GM21526 (cell line): ENCODE measurements at regions not wholly inside any gene's neighbourhood (a gene's known extent, or its start where the extent isn't known, plus 50 kb on each side); places are given as distances from the start of the nearest gene placed in this dataset.

Experiments used
- ATAC-seq: cut with Tn5 transposase; IDR thresholded peaks from one replicate; pipeline ENCODE4 v1.9.1; 2021; ENCODE audit warnings: moderate library complexity; ENCODE audit not compliant: unreplicated experiment, low FRiP score

DNA sequence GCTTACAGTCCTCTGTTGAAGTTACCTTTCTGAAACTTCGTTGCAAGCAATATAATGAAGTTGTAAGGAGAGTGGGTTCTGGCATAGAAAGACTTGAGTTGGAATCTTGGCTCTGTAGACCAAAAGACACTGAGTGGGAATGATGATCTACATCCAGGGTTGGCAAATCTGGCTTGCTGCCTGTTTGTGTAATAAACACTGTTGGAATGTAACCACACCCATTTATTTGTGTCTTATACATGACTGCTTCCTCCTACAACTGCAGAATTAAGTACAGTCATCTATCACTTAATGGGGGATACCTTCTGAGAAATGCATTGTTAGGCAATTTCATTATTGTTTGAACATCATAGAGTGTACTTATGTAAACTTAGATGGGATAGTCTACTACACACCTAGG, 178.4 kb upstream of the SUCLG2 start:
- no peak for ATAC-seq

DNA sequence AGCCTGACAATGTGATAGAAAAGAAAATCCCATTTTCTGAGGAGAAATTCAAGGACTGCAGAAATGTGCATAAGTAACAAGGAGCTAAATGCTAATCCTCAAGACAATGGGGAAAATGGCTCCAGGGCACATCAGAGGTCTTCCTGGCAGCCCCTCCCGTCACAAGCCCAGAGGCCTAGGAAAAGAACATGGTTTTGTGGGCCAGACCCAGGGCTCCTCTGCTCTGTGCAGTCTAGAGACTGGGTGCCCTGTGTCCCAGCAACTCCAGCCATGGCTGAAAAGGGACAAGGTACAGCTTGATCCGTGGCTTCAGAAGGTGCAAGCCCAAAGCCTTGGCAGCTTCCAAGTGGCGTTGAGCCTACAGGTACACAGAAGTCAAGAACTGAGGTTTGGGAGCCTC, 176.8 kb upstream of the SUCLG2 start:
- no peak for ATAC-seq

DNA sequence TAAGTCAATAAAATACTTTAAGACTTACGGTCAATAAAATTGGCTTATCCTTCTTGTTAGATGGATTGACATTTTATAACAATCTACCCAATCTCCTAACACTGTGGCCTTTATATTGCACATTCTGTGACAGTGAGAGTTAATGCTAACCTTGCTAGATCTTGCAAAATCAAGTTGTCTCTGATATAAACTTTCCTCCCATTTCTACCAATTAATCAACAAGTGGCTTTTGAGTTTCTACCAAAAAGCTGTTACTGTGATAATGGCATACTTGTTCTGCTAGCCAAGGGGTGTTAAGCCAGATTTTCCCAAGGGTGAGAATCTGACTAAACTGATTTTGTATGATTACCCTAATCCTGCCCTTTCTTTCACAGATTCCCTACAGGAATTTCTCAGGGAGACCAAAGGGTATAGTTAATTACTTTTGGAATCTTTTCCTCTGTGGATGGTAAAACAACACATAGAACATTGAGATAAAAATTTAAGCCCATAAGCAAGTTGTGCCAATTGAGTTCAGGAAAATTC, 174.1 kb upstream of the SUCLG2 start:
- no peak for ATAC-seq

DNA sequence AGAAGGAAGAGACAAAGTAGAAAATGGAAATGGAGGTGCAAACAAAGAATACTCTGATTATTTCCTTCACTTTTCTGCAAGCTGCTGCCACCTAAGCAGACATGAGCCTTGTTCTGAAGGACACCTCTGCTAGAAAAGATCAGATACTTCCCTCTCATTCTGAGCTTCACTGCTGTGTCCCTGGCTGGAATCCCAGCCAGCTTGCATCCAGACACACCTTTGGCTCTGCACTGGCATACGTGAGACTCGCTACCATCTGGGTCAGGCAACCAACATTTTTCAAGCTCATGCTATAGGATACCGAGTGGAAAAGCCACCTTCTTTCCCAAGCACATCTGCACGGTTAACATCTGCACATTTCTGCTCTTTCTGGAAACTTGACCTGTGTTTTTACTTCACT, 166.7 kb upstream of the SUCLG2 start:
- no peak for ATAC-seq

DNA sequence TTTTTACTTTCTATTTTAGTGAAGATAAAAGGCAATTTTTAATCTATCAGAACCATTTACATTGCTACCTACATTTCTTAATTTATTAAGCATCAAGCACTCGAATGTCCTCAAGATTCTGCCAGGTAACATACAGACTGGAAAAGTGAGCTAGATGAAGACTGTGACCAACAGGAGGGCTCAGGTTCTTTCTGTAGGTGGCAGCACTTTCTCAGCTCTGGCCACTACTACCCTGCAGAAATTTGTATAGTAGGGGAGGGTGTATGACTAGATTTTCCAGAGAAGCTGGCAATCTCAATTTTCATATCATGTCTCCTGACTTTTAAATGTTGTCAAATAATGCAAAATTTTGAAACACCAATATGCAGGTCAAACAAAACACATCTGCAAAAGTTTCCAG, 165.0 kb upstream of the SUCLG2 start:
- ATAC-seq, result no peak

DNA sequence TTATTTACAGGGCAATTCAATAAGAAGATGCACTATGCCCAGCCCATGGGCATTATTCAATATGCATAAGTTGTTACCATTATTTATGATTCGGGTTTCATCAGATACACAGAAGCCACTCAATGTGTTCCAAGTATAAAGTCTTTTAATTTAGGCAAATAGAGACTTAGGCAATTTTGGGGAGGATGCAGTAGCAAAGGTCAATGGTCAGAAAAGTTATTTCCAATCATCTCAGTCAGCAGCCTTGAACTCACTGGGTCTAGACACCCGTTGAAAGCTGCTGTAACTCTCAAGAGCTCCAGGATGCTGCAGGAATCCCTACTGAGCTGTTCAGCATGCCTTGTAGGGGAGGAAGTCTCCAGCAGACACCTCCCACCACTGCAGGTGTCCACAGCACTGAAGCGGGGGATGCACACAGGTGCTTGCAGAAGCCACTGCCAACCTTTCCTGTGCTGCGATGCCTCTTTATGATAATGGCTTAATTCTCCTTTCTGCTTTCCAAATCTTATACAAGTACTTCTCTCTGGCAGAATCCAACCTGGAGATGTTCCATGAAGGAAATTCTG, 155.0 kb upstream of the SUCLG2 start:
- ATAC-seq, result no peak

DNA sequence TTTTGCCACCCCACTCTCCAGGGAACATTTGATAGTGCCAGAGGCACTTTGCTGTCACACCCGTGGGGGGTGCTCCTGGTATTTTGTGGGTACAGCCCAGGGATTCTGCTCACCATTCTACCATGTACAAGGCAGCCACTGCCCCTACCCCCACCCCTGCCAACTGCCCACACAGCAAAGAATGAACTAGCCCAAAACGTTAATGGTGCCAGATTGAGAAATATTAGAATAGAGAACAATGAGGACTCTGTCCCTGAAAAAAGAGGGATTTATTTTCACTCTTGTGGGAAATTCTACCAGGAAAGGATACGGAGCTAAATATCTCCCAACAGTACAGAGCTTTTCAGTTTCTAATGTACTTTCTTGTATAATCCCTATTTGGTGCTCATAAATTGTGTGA, 154.5 kb upstream of the SUCLG2 start:
- ATAC-seq, result no peak

DNA sequence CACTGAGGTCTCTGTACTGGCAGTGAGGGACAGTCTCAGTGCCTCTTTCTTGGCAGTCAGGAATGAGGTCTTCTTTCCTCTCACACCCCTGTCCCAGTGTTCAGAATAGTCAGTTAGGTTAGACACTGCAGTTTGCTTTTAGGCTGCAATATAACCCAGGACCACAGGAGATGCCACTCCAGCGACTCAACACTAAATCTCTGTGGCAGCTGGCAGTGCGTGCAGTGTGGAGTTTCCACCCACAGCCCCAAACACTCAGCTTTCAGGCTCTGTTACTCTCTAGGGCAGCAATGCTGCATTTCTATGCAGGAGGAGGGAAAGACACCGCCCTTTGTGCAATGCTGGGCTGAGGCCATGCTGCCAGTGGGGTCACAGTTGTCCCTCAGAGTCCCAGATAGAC, 150.2 kb upstream of the SUCLG2 start:
- no peak for ATAC-seq

DNA sequence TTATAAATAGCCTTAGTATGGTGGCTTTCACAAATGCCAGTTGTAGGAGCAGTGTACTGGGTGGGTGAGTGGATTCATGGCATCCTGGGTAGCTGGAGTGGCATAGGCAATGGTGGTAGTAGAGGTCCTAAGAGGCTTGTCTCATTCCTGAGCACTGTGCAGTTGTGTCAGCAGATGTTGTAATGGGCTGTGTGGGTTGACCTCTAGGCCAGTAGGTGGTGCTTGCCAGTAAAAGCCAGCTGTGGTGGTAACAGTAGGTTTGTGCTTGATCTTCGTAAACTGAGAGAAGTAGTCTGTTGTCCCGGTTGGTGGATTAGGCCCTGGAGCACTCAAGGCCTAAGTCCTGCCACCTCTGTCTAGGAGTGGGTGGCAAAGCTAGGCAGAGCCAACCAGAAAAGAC, 149.7 kb upstream of the SUCLG2 start:
- no peak for ATAC-seq

DNA sequence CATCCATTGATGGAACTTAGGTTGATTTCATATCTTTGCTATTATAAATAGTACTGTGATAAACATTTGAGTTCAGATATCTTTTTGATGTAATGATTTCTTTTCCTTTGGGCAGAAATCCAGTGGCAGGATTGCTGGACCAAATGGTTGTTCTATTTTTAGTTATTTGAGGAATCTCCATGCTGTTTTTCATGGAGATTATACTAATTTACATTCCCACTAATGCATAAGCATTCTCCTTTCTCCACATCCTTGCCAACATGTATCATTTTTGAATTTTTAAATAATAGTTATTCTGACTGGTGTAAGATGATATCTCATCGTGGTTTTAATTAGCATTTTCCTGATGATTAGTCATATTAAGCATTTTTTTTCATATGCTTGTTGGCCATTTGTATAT, 144.0 kb upstream of the SUCLG2 start:
- no peak for ATAC-seq

DNA sequence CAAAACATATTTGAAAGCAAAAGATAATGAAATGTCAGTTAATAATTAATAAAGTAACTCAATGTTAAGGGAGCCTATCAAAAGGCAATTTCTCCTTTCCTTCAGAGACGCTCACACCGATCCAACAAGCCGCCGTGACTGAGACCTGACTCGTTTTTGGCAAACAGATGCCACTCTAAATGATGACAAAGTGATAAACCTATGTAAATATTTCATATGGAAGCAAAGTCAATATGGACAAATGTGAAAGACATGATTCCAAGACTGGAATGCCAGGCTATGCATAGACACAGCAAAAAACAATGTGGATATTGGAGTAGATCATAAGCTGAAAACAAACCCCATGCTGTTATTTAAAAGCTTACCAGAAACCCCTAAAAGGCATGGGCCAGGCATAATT, 137.2 kb upstream of the SUCLG2 start:
- ATAC-seq, result no peak

DNA sequence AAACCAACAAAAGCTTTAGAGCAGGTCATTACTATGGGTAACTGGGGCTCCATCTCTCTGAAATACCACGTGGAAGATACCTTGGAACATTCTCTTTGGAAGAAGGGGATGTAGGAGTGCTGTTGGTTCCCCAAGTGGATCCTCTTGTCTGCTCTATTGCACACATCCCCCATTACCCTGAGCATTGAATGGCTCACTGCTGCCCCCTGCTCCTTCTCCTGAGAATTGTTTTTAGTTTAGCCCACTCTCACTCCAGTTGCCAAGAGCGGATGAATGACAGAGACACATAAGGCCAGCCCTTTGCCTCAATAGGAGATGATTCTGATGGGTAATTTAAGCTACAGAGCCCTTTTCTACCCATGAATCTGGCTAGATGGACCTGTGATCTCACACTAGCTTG, 135.6 kb upstream of the SUCLG2 start:
- peak; percentile 97 for ATAC-seq

DNA sequence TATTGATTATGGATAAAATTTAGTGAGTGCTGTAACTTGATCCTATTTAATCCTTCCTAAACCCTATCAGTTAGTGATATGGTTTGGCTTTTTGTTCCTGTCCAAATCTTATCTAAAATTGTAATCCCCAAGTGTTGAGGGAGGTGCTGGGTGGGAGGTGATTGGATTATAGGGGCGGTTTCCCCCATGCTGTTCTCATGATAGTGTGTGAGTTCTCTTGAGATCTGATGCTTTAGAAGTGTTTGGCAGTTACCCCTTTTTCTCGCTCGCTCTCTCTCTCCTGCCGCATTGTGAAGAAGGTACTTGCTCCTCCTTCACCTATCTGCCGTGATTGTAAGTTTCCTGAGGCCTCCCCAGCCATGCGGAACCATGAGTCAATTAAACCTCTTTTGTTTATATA, 134.0 kb upstream of the SUCLG2 start:
- ATAC-seq, result no peak

DNA sequence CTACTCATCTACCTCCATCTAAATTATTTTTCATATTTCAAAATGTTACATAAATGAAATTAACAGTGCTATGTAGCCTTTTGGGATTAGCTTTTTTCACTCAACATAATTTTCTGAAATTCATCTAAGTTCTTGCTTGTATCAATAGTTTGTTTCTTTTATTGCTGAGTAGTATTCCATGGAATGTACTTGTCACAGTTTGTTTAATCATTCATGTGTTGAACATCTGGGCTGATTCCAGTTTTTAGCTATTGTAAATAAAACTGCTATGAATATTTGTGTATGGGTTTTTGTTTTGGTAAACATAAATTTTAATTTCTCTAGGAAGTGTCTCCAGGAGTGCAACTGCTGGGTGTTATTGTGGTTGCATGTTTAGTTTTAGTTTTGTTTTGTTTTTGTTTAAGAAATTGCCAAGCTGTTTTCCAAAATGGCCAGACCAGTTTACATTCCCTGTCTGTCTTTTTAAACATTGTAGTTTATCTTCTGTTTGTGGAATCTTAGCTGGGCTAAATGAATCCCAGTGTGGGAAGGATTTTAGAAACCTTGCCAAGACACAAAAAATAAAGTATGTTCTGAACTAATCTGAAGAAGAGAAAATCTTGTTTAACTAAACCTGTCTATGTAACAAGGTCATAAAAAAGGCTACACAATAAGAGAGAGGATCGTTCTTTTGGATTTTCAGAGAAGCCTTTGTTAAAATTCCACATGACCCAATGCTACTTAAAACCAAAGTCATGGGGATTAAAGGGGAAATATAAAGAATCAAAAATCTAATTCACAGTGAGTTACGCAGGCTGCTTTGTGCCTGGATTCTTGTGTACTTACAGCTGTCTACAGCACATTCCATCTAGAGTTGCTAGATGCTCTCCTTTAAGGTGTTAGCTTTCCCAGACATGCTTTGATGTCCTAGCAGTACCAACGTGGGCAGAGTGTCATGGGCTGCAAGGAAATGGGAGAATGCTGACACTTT, 129.2 kb upstream of the SUCLG2 start:
- no peak for ATAC-seq

DNA sequence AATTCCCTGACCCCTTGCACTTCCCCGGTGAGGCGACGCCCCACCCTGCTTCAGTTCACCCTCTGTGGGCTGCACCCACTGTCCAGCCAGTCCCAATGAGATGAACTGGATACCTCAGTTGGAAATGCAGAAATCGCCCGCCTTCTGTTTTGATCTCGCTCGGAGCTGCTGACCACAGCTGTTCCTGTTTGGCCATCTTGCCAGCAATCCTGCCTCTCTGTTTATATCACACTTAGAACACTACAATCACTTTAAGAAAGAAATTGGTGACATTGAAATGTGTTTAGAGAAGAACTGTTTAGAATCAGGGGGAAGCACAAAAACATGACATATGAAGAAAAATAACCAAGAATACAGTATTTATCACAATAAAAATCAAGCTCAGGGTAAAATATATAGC, 127.5 kb upstream of the SUCLG2 start:
- no peak for ATAC-seq

DNA sequence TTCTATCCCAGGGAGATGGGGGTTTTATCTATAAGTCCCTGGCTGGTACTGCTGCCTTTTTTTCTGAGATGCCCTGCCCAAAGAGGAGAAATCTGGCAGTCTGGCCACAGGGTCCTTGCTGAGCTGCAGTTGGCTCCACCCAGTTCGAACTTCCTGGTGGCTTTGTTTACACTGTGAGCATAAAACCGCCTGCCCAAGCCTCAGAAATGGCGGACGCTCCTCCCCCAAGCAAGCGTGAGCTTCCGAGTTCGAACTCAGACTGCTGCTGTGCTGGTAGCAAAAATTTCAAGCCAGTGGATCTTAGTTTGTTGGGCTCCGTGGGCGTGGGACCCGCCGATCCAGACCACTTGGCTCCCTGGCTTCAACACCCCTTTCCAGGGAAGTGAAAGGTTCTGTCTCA, 126.8 kb upstream of the SUCLG2 start:
- no peak for ATAC-seq

DNA sequence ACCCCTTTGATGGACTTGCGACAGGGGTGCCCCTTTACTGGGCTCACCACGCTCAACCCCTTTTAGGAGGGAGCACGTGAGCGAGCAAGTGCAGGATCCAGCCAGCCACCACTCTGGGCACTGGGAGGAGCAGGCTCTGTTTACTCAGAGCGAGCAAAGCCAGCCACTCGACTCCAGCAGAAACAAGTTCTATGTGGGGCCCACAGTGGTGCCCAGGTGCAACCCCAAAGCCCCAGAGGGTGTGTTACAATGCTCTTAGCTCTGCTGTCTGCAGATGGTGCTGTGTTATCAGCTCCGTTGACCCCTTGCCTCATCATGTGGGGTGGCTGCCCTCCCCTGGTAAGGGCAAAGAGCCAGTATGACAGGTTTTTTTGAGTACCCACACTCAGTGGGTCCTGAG, 120.3 kb upstream of the SUCLG2 start:
- no peak for ATAC-seq

DNA sequence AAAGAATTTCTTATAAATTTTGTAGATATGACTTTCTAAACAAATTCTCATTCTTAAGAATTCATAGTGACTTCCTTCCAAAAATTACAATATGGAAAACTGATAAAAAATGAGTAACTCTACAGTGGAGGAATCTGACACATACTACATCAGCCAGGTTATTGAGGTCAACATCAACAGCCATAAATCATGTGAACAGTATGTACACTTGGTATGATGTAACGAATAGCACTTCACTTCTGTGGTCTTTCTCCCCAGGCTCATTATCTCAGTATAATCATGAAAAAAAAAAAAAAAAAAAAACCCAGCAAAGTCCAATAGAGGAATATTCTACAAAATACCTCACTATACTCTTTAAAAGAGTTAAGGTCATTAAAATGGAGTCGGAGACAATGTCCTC, 111.2 kb upstream of the SUCLG2 start:
- no peak for ATAC-seq

DNA sequence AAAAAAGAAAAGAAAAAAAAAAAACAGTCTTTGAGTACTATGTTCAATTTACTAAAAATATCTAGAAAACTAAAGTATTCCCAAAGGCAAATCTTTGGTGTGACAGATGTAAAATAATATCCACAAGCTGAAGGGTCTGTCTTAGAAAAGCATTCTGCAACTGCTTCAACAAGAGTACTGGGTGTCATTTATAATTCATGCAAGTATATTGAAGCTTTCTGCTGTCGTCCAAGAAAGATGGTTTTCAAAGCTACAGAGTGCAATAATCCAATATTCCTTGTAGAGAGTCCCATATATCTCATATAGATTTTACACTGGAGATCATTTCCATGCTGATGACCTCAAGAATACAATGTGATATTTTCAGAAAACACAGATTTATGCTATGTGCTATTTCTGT, 90.9 kb upstream of the SUCLG2 start:
- ATAC-seq, result no peak

DNA sequence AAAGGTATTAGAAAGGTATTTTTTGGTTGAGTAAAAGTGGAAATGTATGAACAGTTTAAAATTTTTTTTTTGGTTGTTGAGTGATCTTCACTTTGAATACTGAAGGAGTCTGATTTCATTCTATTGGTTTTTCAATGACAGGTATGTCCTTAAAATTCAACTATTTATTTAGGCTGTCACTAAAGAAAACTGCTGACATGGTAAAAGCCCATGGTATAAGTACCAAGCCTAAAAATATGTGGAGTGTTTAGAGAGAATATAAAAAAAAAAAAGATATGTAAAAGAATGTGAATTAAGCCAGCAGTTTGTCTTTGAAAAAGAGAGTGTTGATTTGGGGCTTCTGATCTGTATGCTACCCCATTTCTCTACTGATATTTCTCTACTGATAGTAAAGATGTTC, 90.3 kb upstream of the SUCLG2 start:
- ATAC-seq, result no peak

DNA sequence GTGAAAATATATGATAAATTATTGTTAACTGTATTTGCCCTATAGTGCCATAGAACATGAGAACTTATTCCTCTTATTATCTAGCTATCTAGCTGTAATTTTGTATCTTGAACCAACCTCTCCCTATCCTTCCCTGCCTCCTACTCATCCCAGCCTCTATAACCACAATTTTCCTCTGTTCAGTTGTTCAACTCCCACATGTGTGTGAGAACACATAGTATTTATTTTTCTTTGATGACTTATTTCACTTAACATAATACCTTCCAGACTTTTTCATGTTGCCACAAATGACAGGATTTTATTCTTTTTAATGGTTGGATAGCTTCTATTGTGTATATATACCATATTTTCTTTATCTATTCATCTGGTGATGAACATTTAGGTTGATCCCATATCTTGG, 85.4 kb upstream of the SUCLG2 start:
- ATAC-seq, result no peak
